MM.1S (cell line): ENCODE measurements at regions not wholly inside any gene's neighbourhood (a gene's known extent, or its start where the extent isn't known, plus 50 kb on each side); places are given as distances from the start of the nearest gene placed in this dataset.

Experiments
- DNase-seq: peaks from one replicate; pipeline ENCODE4 v3.0.0-alpha.2; 2015
- H2AFZ ChIP-seq: fragments of 300-600 bp; sonication (generic); 2 replicates; pipeline ENCODE4 v1.6.0; 2016; ENCODE audit warnings: antibody characterized with exemption, low read length
- H3F3A ChIP-seq: fragments of 300-600 bp; sonication (generic); 2 replicates; pipeline ENCODE4 v1.6.1; 2016; ENCODE audit warnings: mild to moderate bottlenecking, antibody characterized with exemption, low read length, moderate library complexity, mixed read lengths; ENCODE audit not compliant: insufficient read depth
- H3K27ac ChIP-seq: fragments of 300-600 bp; sonication (generic); 2 replicates; pipeline ENCODE4 v1.5.1; 2016; ENCODE audit warnings: mild to moderate bottlenecking, low read length
- H3K27me3 ChIP-seq: fragments of 300-600 bp; sonication (generic); replicated peaks from 2 replicates; pipeline ENCODE4 v1.6.0; 2016; ENCODE audit warnings: low read length; ENCODE audit not compliant: insufficient read depth
- H3K36me3 ChIP-seq: fragments of 300-600 bp; sonication (generic); replicated peaks from 2 replicates; pipeline ENCODE4 v1.6.1; 2016; ENCODE audit warnings: mild to moderate bottlenecking, low read length, mixed read lengths; ENCODE audit not compliant: insufficient read depth
- H3K4me1 ChIP-seq: fragments of 300-600 bp; sonication (generic); 2 replicates; pipeline ENCODE4 v1.6.1; 2016; ENCODE audit warnings: low read length, mixed read lengths
- H3K4me2 ChIP-seq: fragments of 300-600 bp; sonication (generic); 2 replicates; pipeline ENCODE4 v1.6.0; 2016; ENCODE audit warnings: low read depth, low read length
- H3K4me3 ChIP-seq: fragments of 300-600 bp; sonication (generic); 2 replicates; pipeline ENCODE4 v1.5.1; 2016; ENCODE audit warnings: low read length, mixed read lengths
- H3K79me2 ChIP-seq: fragments of 300-600 bp; sonication (generic); 2 replicates; pipeline ENCODE4 v1.6.1; 2016; ENCODE audit warnings: mixed run types, low read length, mixed read lengths
- H3K9ac ChIP-seq: fragments of 300-600 bp; sonication (generic); 2 replicates; pipeline ENCODE4 v1.6.1; 2016; ENCODE audit warnings: low read length, mixed read lengths
- H3K9me2 ChIP-seq: fragments of 300-600 bp; sonication (generic); replicated peaks from 2 replicates; pipeline ENCODE4 v1.6.1; 2016; ENCODE audit warnings: mild to moderate bottlenecking, low read length, mixed read lengths; ENCODE audit not compliant: insufficient read depth
- H3K9me3 ChIP-seq: fragments of 300-600 bp; sonication (generic); replicated peaks from 2 replicates; pipeline ENCODE4 v1.6.1; 2016; ENCODE audit warnings: mild to moderate bottlenecking, low read length, mixed read lengths; ENCODE audit not compliant: insufficient read depth
- H4K20me1 ChIP-seq: fragments of 300-600 bp; sonication (generic); 2 replicates; pipeline ENCODE4 v1.6.1; 2016; ENCODE audit warnings: mild to moderate bottlenecking, low read length, moderate library complexity, mixed read lengths; ENCODE audit not compliant: insufficient read depth
- EZH2 ChIP-seq: fragments of 300-600 bp; sonication (generic); optimal IDR thresholded peaks from 2 replicates; pipeline ENCODE3; 2017; ENCODE audit warnings: low read depth, mild to moderate bottlenecking, antibody characterized with exemption, low read length, mixed read lengths
- EZH2phosphoT487 ChIP-seq: fragments of 300-600 bp; sonication (generic); IDR thresholded peaks from 2 replicates; pipeline ENCODE4 v1.6.1; 2018; ENCODE audit warnings: antibody characterized with exemption, low read length
- TF ChIP-seq, protein P1 (sequence below): fragments of 300-600 bp; sonication (generic); IDR thresholded peaks from 2 replicates; pipeline ENCODE4 v1.5.1; 2016; ENCODE audit warnings: antibody characterized with exemption, low read length, mixed read lengths

DNA sequence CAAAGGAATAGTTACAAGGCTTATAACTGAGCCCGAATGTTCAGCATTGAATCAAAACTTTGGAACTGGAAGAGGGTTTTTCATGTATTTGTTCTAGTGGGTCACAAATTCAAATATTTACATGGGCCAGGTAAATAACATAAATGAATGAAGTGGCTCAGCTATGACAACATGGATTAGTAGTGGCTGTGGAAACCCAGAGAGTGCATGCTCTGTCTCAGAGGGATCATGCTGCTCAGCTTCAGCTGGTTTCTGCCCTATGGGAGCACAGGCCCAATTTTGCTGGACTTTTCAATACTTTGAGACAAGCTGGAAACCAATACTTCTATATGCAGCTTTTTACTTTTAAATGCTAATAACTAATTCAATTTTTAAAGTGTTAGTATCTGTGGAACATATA, 394.0 kb upstream of the TEX13C start:
- Histone ChIP-seq H3K4me3 (no peak overlapping the region), H4K20me1 (no peaks in the 10 kb centered on the region), H3K9me3 (no peaks in the 10 kb centered on the region), H3K36me3 (no peaks in the 10 kb centered on the region), H3K9me2 (no peaks in the 10 kb centered on the region), H3F3A (no peaks in the 10 kb centered on the region), H3K27ac (no peak overlapping the region), H2AFZ (no peak overlapping the region), H3K4me2 (no peak overlapping the region), H3K9ac (no peak overlapping the region), H3K79me2 (no peaks in the 10 kb centered on the region), H3K4me1 (no peaks in the 10 kb centered on the region), H3K27me3 (no peaks in the 10 kb centered on the region)
- DNase-seq, result no peak
- TF ChIP-seq EZH2phosphoT487 (no peak), EZH2 (no peak)
- TF ChIP-seq, protein P1, sequence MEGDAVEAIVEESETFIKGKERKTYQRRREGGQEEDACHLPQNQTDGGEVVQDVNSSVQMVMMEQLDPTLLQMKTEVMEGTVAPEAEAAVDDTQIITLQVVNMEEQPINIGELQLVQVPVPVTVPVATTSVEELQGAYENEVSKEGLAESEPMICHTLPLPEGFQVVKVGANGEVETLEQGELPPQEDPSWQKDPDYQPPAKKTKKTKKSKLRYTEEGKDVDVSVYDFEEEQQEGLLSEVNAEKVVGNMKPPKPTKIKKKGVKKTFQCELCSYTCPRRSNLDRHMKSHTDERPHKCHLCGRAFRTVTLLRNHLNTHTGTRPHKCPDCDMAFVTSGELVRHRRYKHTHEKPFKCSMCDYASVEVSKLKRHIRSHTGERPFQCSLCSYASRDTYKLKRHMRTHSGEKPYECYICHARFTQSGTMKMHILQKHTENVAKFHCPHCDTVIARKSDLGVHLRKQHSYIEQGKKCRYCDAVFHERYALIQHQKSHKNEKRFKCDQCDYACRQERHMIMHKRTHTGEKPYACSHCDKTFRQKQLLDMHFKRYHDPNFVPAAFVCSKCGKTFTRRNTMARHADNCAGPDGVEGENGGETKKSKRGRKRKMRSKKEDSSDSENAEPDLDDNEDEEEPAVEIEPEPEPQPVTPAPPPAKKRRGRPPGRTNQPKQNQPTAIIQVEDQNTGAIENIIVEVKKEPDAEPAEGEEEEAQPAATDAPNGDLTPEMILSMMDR, result no peak

DNA sequence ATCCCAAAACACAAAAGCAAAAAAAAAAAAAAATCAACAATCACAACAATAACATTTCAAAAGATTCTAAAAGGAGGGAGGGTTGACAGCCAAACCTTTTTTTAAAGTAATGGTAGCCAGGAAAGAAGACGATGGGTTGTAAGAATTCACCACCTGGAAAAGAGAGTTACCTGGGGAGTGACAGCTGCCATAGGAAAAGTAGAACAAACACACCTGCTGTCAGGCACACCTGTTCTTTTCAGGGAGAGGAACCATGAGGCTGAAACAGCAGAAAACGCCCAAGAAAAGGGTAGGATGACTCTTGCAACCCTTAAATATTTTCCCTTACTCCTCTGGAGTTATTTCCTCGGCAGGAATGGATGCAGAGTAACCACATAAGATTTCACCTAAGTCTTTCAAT, 388.4 kb upstream of the TEX13C start:
- no peak overlapping the region for H3K4me2 ChIP-seq
- no peak for DNase-seq
- no peaks in the 10 kb centered on the region for H3K9me2 ChIP-seq
- H4K20me1 ChIP-seq, result no peaks in the 10 kb centered on the region
- TF ChIP-seq, protein P1, result no peak
- TF ChIP-seq EZH2, result no peak
- TF ChIP-seq EZH2phosphoT487, result no peak
- H3K27me3 ChIP-seq, result no peaks in the 10 kb centered on the region
- no peak overlapping the region for H2AFZ ChIP-seq
- H3K4me1 ChIP-seq, result no peaks in the 10 kb centered on the region
- H3K79me2 ChIP-seq, result no peaks in the 10 kb centered on the region
- no peaks in the 10 kb centered on the region for H3K36me3 ChIP-seq
- no peak overlapping the region for H3K27ac ChIP-seq
- H3K9me3 ChIP-seq, result no peaks in the 10 kb centered on the region
- H3K9ac ChIP-seq, result no peak overlapping the region
- no peak overlapping the region for H3K4me3 ChIP-seq
- no peaks in the 10 kb centered on the region for H3F3A ChIP-seq

DNA sequence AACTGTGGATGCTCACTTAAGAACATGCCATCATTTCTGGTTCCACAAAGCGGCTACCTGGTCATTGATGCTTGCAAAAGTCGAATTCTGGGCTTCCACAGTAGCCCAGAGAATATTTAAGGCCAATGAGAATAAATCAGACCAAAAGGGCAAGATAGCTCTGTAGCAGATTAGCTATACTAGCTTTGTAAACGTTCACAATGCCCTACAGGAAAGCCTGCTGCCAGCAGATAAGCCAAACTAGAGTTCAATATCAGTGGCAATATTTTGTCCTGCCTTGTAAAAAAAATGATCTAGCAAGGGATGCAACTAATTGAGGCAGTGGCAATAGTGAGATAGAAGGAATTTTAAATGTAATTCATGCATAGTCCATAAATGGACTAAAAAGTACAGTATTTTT, 387.7 kb upstream of the TEX13C start:
- Histone ChIP-seq H2AFZ (no peak overlapping the region), H3K27ac (no peak overlapping the region), H4K20me1 (no peaks in the 10 kb centered on the region), H3K9me2 (no peaks in the 10 kb centered on the region), H3K9me3 (no peaks in the 10 kb centered on the region), H3K36me3 (no peaks in the 10 kb centered on the region), H3K79me2 (no peaks in the 10 kb centered on the region), H3F3A (no peaks in the 10 kb centered on the region), H3K4me3 (no peak overlapping the region), H3K4me2 (no peak overlapping the region), H3K27me3 (no peaks in the 10 kb centered on the region), H3K9ac (no peak overlapping the region), H3K4me1 (no peaks in the 10 kb centered on the region)
- no peak for DNase-seq
- no peak for TF ChIP-seq EZH2phosphoT487
- TF ChIP-seq, protein P1, result no peak
- no peak for TF ChIP-seq EZH2
